AG09319 (cell line): ENCODE measurements at regions not wholly inside any gene's neighbourhood (a gene's known extent, or its start where the extent isn't known, plus 50 kb on each side); places are given as distances from the start of the nearest gene placed in this dataset.

Experiments
- DNase-seq: peaks from one replicate; pipeline ENCODE4 v3.0.0-alpha.2; 2010; ENCODE audit warnings: low read depth; ENCODE audit errors: extremely low read depth
- CTCF ChIP-seq: IDR thresholded peaks from 2 replicates; pipeline ENCODE4 v1.5.1; 2011; ENCODE audit warnings: low read depth, mild to moderate bottlenecking, inconsistent platforms, low read length, moderate library complexity

- no peak for TF ChIP-seq CTCF
- no peak for DNase-seq
These were observed 58.6 kb upstream of the LMNB1 start for GRCh38 chr5:126718236-126718868.

GRCh38 chr5:126720369-126720768 lies 56.6 kb upstream of the LMNB1 start:
- DNase-seq: no peak

GRCh38 chr5:126723643-126724042 lies 53.3 kb upstream of the LMNB1 start:
- no peak for TF ChIP-seq CTCF
- no peak for DNase-seq

More at GRCh38 chr5:126720369-126720768, 56.6 kb upstream of the LMNB1 start:
- TF ChIP-seq CTCF: no peak
